HL-60/S4 treated with phorbol 12-myristate 13-acetate at 8.2 ng/mL for 4 days and 3 days (cell line): ENCODE measurements at regions not wholly inside any gene's neighbourhood (a gene's known extent, or its start where the extent isn't known, plus 50 kb on each side); places are given as distances from the start of the nearest gene placed in this dataset.

Source experiments
- in situ Hi-C: fragments of 300-500 bp; cut with MboI; formaldehyde crosslinking; loops from 2 replicates; pipeline ENCODE4 v1.15.0; 2022; ENCODE audit warnings: low sequenced_read_pairs

DNA sequence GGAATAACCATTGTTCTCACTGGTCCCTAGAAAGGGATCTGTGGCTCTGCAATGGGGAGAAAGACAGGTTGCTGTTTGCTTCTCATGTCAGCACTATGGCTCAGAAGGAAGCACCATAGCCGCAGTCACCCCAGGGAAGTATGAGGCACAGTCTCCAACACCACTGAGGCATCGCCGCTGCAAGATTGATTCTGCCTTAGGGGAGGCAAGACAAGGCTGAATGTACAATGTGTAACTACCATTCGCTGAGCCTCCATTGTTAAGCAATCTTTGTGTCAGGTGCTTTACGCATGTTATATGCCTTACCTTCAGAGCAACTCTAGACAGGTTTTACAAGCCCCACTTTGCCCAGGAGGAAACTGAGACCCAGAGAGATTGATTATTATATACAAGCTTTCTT is 100.7 kb upstream of the KCNMB2 start:
- in situ Hi-C loops = no loop called here

GRCh38 chr3:178436773-178437172 is 99.5 kb upstream of the KCNMB2 start:
- in situ Hi-C loops = no loop called here

- in situ Hi-C loops = no loop called here
These were observed 99.0 kb upstream of the KCNMB2 start for GRCh38 chr3:178437236-178437635.

DNA sequence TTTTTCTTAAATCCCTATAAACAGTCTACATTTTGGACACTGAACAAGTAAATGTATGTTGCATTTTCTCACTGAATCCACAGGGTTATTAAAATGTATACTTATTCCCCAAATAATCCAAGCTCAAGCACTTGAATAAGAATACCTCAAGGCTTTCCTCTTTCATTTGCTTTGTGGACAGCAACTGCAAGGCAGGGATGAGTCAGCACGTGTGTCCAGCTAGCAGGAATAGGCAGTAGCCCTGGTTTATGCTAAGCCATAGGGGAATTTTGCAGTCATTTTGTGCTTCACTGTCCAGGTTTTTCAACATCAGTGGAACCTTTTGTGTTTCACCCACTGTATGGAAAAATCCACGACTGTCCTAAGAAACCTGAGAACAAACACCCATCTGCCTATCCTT is 96.7 kb upstream of the KCNMB2 start:
- in situ Hi-C loops = no loop called here

GRCh38 chr3:178440043-178440442 is 96.2 kb upstream of the KCNMB2 start:
- in situ Hi-C loops = no loop called here

- in situ Hi-C loops = no loop called here
These were observed 92.6 kb upstream of the KCNMB2 start for GRCh38 chr3:178443634-178444033.

- in situ Hi-C loops = no loop called here
These were observed 91.1 kb upstream of the KCNMB2 start for GRCh38 chr3:178445139-178445538.

DNA sequence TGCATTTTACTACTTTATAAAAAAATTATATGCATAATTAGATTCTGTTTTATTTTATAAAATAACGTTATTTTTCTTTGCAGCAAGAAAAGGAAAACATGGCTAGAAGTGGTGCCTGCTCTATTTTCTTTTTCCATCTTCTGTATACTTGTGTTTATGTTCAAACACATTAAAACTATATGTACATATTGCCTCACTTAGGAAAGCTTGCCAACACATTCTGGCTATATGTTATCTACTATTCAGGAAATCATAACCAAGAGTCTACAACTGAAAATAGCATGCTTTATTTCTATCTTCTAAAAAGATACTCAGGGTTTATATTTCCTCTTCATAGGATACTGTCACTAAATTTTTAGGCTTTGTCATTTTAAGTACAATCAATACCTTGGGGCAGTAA is 90.2 kb upstream of the KCNMB2 start:
- in situ Hi-C loops = no loop called here

GRCh38 chr3:178450476-178450875 is 85.8 kb upstream of the KCNMB2 start:
- in situ Hi-C loops = no loop called here

- in situ Hi-C loops = no loop called here
These were observed 84.4 kb upstream of the KCNMB2 start for GRCh38 chr3:178451799-178452198.

- in situ Hi-C loops = no loop called here
These were observed 81.5 kb upstream of the KCNMB2 start for GRCh38 chr3:178454726-178455125.

DNA sequence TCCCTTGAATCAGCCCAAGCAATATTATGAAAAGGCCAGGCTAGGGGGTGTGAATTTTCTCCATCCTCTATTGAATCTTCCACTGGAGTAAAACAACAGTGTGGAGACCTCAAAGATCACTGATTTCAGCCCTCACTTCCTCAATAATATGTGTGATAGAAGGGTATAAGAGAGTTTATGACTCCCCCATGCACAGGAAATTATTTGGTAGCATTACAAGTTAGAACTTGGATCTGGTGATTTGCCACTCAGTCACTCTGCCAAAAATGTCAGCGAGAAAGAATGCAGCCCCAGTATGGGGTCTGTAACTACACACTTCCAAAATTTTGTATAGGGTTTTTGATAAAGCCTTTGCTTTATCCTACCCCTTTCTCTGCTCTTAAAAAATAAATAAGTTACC is 81.0 kb upstream of the KCNMB2 start:
- in situ Hi-C loops = no loop called here

DNA sequence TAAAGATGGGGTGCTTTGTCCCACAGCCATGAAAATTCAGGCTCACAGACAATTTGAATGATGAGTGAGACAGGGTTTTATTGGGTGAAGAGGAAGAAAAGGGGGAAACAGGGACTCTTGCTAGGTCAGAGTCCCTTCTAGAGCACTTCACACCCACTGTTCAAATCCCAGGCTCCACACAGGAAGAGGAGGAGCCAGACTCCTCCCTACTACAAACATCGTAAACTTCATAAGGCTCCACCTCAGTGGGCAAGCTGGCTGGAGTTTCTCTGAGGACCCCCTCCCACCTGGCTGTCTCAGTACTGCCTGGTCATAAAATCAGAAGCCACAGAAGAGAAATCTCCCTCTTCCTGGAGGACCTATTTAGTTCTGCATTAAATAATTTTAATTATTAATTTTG is 80.3 kb upstream of the KCNMB2 start:
- in situ Hi-C loops = no loop called here

DNA sequence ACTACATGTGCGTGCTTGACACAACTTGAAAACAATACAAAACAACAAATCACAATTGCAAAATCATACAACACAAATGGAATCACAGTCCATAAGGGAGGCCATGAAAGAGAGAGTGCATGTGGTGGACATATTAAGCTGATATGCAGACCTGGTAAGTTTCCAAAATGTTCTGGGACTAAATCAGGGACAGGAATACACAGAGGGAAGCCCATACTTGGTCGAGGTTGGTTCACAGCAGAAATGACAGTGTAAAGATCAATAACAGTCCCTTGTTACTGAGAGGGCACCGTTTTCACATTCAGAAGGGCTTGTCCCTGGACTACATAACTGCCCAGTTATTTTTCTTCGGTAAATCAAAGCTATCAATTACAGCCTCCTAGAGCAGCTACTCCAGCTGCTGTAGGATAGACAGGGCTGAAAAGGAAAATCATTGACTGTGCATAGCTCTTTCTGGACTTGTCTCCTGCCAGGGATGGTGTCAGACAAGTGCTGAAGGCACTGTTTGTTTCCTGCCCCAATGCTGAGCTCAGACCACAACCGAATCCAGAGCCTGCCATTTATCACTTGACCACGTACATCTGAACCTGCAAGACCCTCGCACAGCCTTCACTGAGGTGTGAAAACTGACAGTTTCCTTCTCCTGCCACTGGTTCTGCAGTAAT is 79.5 kb upstream of the KCNMB2 start:
- in situ Hi-C loops = no loop called here

GRCh38 chr3:178457511-178457910 is 78.7 kb upstream of the KCNMB2 start:
- in situ Hi-C loops = no loop called here

- in situ Hi-C loops = no loop called here
These were observed 77.8 kb upstream of the KCNMB2 start for GRCh38 chr3:178458313-178459037.

- in situ Hi-C loops = no loop called here
These were observed 77.2 kb upstream of the KCNMB2 start for GRCh38 chr3:178459038-178459410.

- in situ Hi-C loops = no loop called here
These were observed 70.7 kb upstream of the KCNMB2 start for GRCh38 chr3:178465260-178466180.

DNA sequence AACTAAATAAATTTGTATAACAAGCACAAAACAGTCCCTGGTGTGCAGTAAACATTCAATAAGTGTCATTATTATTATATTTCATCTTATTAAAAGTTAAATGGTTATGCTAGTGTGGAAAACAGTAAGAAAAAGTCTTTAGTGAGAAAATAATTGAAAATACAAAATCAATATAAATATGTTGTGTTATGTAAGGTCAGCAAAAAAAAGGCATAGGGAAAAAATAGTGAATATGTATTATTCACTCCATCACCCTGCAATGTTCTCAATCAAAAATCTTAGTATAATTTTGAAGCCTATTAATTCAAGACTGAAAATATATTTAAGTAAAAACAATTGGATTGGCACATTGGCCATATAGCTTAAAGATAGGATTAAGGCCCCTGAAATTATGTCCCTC is 63.3 kb upstream of the KCNMB2 start:
- in situ Hi-C loops = no loop called here

- in situ Hi-C loops = no loop called here
These were observed 61.7 kb upstream of the KCNMB2 start for GRCh38 chr3:178474526-178474925.

GRCh38 chr3:178475062-178475461 is 61.2 kb upstream of the KCNMB2 start:
- in situ Hi-C loops = no loop called here

GRCh38 chr3:178476886-178477285 is 59.4 kb upstream of the KCNMB2 start:
- in situ Hi-C loops = no loop called here
